CD4-positive, alpha-beta T cell (primary cell): ENCODE measurements at regions not wholly inside any gene's neighbourhood (a gene's known extent, or its start where the extent isn't known, plus 50 kb on each side); places are given as distances from the start of the nearest gene placed in this dataset.

Source experiments
- ATAC-seq: fragments of 200-7000 bp; cut with Tn5 transposase; one replicate; pipeline ENCODE4 v1.10.0; 2022; ENCODE audit warnings: mild to moderate bottlenecking; ENCODE audit not compliant: poor library complexity
- CTCF ChIA-PET: fragments of 350-600 bp; sonication (Branson Sonifier 250); formaldehyde crosslinking; loops from one replicate; lab custom pipeline; 2021; ENCODE audit warnings: antibody characterized with exemption, inconsistent platforms; lab: Charles Lee
- POLR2A ChIA-PET: fragments of 350-600 bp; sonication (Branson Sonifier 250); formaldehyde crosslinking; loops from one replicate; lab custom pipeline; 2021; ENCODE audit warnings: antibody characterized with exemption, inconsistent platforms; lab: Charles Lee
- DNase-seq, 14 experiments: peaks; one replicate each; pipeline ENCODE4 v3.0.0-alpha.2; 2013 to 2020; ENCODE audit warnings: mixed read lengths in 2 of 14
- H3K27ac ChIP-seq, 2 donors: one replicate each; pipeline versions ENCODE4 v1.5.1 to v1.7.0; 2013; ENCODE audit warnings: low read length in 2 of 2, low read depth in 1 of 2, mild to moderate bottlenecking in 1 of 2
- H3K27me3 ChIP-seq, 2 experiments: 1 replicate in 1 of 2; 2 replicates in 1 of 2; pipeline versions ENCODE4 v1.6.1 to v1.7.0; 2013; ENCODE audit warnings: low read length in 2 of 2, control low read depth in 1 of 2, mild to moderate bottlenecking in 1 of 2, moderate library complexity in 1 of 2; ENCODE audit not compliant: insufficient read depth in 2 of 2, control insufficient read depth in 1 of 2
- H3K36me3 ChIP-seq: one replicate; pipeline ENCODE4 v1.6.1; 2013; ENCODE audit warnings: low read length, control low read depth; ENCODE audit not compliant: insufficient read depth
- H3K4me1 ChIP-seq: one replicate; pipeline ENCODE4 v1.6.1; 2013; ENCODE audit warnings: low read length, control low read depth; ENCODE audit not compliant: insufficient read depth
- H3K4me3 ChIP-seq: one replicate; pipeline ENCODE4 v1.5.1; 2013; ENCODE audit warnings: mild to moderate bottlenecking, low read length, moderate library complexity
- H3K9me3 ChIP-seq, 2 experiments: 1 replicate in 1 of 2; 2 replicates in 1 of 2; pipeline versions ENCODE4 v1.6.1 to v1.7.0; 2013; ENCODE audit warnings: low read length in 2 of 2, mild to moderate bottlenecking in 2 of 2, control low read depth in 1 of 2, moderate library complexity in 1 of 2; ENCODE audit not compliant: control insufficient read depth in 1 of 2, insufficient read depth in 1 of 2
- H3K27ac Mint-ChIP-seq: one replicate; pipeline ENCODE4 v1.8.0; 2020; ENCODE audit warnings: mixed read lengths
- H3K27me3 Mint-ChIP-seq: one replicate; pipeline ENCODE4 v1.8.0; 2021; ENCODE audit warnings: mixed read lengths
- H3K36me3 Mint-ChIP-seq: one replicate; pipeline ENCODE4 v1.8.0; 2021; ENCODE audit warnings: low read depth, mixed read lengths
- H3K4me1 Mint-ChIP-seq: one replicate; pipeline ENCODE4 v1.8.0; 2021; ENCODE audit warnings: low read depth, mixed read lengths
- H3K4me3 Mint-ChIP-seq: one replicate; pipeline ENCODE4 v1.8.0; 2020; ENCODE audit warnings: mild to moderate bottlenecking, mixed read lengths
- H3K9me3 Mint-ChIP-seq: one replicate; pipeline ENCODE4 v1.8.0; 2020; ENCODE audit warnings: mixed read lengths
- intact Hi-C, 2 experiments: fragments of 100-400 bp; cut with DNase I in 1 of 2; cut with micrococcal nuclease in 1 of 2; formaldehyde crosslinking; loops; one replicate each; pipeline versions ENCODE4 v1.15.1 to v1.9.0; 2023 to 2025; cut with DNase I, micrococcal nuclease
- TF ChIP-seq, protein P1 (sequence below): fragments of 200-600 bp; IDR thresholded peaks from one replicate; pipeline ENCODE4 v1.8.0; 2022; ENCODE audit warnings: antibody characterized with exemption, mild to moderate bottlenecking

DNA sequence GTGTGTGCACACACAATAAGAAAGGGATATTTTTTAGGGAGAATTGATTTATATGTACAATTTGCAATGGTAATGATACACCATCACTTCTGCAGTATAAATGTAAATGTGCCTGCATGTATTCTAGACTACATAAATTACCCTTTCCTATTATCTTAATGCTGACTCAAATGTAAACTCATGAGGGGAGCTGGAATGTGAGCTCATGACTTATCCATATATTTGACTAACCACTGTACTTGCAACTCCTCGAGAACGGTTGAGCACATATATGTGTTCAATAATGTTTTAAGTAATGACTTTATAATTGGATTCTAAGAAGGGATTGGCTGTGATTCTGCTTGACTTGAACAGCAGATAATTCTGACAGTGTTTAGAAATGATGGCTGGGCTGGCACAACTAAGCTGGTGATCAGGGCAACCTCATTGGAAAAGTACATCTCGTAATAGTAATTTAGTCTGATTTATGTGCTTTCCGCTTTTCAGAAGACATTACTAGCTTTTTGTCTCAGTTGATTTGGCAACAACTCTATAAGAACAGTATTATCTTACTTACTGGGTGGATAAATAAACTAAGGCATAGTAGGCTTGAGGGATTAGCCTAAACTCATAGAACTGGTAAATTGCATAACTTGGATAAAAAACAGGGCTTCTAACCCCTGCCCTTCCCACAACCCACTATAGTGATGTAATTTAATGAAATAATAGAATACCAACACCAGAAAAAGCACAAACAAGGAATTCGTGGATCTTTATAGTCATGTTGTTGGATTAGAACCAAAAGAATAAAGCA, 130.2 kb upstream of the SPEF2 start:
- Histone ChIP-seq H3K4me3 (no peak overlapping the region), H3K36me3 (no peaks in the 10 kb centered on the region), H3K9me3 (no peaks in the 10 kb centered on the region), H3K27ac (no peak overlapping the region), H3K4me1 (no peaks in the 10 kb centered on the region), H3K27me3 (peaks cover 0 to 12% of the 10 kb centered on the region in 2 experiments)
- ChIA-PET POLR2A (no interaction called here), CTCF (no interaction called here)
- TF ChIP-seq, protein P1, sequence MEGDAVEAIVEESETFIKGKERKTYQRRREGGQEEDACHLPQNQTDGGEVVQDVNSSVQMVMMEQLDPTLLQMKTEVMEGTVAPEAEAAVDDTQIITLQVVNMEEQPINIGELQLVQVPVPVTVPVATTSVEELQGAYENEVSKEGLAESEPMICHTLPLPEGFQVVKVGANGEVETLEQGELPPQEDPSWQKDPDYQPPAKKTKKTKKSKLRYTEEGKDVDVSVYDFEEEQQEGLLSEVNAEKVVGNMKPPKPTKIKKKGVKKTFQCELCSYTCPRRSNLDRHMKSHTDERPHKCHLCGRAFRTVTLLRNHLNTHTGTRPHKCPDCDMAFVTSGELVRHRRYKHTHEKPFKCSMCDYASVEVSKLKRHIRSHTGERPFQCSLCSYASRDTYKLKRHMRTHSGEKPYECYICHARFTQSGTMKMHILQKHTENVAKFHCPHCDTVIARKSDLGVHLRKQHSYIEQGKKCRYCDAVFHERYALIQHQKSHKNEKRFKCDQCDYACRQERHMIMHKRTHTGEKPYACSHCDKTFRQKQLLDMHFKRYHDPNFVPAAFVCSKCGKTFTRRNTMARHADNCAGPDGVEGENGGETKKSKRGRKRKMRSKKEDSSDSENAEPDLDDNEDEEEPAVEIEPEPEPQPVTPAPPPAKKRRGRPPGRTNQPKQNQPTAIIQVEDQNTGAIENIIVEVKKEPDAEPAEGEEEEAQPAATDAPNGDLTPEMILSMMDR: no peak
- ATAC-seq (no peak), DNase-seq (no peak)
- no peak overlapping the region for H3K27ac Mint-ChIP-seq
- intact Hi-C loops: no loop called here
- H3K4me1 Mint-ChIP-seq: no peaks in the 10 kb centered on the region
- H3K36me3 Mint-ChIP-seq: no peaks in the 10 kb centered on the region
- peaks cover 39% of the 10 kb centered on the region for H3K27me3 Mint-ChIP-seq
- H3K4me3 Mint-ChIP-seq: no peak overlapping the region
- H3K9me3 Mint-ChIP-seq: no peaks in the 10 kb centered on the region

DNA sequence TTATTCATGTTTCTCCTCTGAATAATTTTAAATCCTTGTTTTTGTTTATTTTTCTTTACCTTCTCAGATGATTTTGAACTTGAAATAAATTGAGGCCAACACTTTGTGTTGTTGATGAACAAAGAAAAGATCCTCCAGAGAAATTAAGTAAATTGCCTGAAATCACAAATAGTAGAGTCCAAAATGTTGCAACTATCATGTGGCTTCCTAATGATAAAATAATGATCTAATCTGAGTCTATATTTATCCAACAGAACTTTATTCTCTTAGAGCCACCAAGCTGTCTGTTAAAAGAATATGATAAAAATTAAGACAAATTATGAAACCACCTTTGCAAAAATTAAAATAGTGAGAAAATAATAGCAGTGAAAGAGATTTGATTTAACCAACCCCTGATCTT, 132.2 kb upstream of the SPEF2 start:
- H3K27me3 ChIP-seq: no peaks in the 10 kb centered on the region
- no peak overlapping the region for H3K4me3 ChIP-seq
- H3K27ac Mint-ChIP-seq: no peak overlapping the region
- no peak overlapping the region for H3K27ac ChIP-seq
- no peaks in the 10 kb centered on the region for H3K4me1 Mint-ChIP-seq
- H3K9me3 Mint-ChIP-seq: no peaks in the 10 kb centered on the region
- no peaks in the 10 kb centered on the region for H3K9me3 ChIP-seq
- H3K27me3 Mint-ChIP-seq: peaks cover 28% of the 10 kb centered on the region
- no peaks in the 10 kb centered on the region for H3K36me3 ChIP-seq
- TF ChIP-seq, protein P1: no peak
- intact Hi-C loops: no loop called here
- DNase-seq (no peak), ATAC-seq (no peak)
- H3K36me3 Mint-ChIP-seq: no peaks in the 10 kb centered on the region
- H3K4me3 Mint-ChIP-seq: no peak overlapping the region
- POLR2A ChIA-PET: no interaction called here
- no peaks in the 10 kb centered on the region for H3K4me1 ChIP-seq
- CTCF ChIA-PET: no interaction called here

DNA sequence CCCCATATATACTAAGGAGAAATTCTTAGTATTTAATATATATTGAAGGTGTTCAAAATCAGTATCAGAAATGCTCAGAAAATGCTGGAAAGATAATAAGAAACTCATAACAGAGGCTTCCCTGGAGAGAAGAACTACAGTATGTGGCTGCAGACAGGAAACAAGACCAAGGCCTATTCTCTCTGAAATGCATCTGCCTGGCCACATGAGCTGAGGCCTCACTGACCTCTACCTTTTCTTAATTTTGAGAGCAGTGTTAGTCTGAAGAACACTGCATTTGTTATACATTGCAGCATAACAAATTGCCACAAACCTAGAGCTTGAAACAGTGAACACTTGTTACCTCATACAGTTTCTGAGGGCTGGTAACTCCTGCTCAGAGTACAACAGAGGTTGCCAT, 133.4 kb upstream of the SPEF2 start:
- no peaks in the 10 kb centered on the region for H3K9me3 ChIP-seq
- no peaks in the 10 kb centered on the region for H3K4me1 ChIP-seq
- Mint-ChIP-seq H3K36me3 (peaks cover 5% of the 10 kb centered on the region), H3K27me3 (peaks cover 18% of the 10 kb centered on the region), H3K4me3 (no peak overlapping the region), H3K4me1 (peaks cover 7% of the 10 kb centered on the region), H3K27ac (no peak overlapping the region), H3K9me3 (peaks cover under 1% of the 10 kb centered on the region)
- ChIA-PET POLR2A (no interaction called here), CTCF (no interaction called here)
- H3K36me3 ChIP-seq: no peaks in the 10 kb centered on the region
- H3K27me3 ChIP-seq: no peaks in the 10 kb centered on the region
- ATAC-seq (no peak), DNase-seq (no peak)
- H3K27ac ChIP-seq: no peak overlapping the region
- TF ChIP-seq, protein P1: no peak
- intact Hi-C loops: no loop called here
- H3K4me3 ChIP-seq: no peak overlapping the region
